ENCODE measurements at regions not wholly inside any gene's neighbourhood (a gene's known extent, or its start where the extent isn't known, plus 50 kb on each side); places are given as distances from the start of the nearest gene placed in this dataset.

GRCh38 chr2:18242716-18243115 is 317.7 kb downstream of the RDH14 start:
- Histone ChIP-seq H3K4me2 (ENCODE audit: insufficient read depth, insufficient read length, low read length) (no peak overlapping the region), H2BK120ac (ENCODE audit: low read depth, low read length, poor library complexity, severe bottlenecking) (no peak overlapping the region), H3K18ac (ENCODE audit: insufficient read length, low read depth, low read length) (no peak overlapping the region), H2AK5ac (ENCODE audit: insufficient read length, low read length) (no peak overlapping the region), H3K79me2 (ENCODE audit: insufficient read depth, low read length) (no peaks in the 10 kb centered on the region), H3T11ph (ENCODE audit: low read length) (no peak overlapping the region), H4K8ac (replicated peaks; ENCODE audit: insufficient read length, low read depth, low read length) (no peak overlapping the region), H3K23ac (ENCODE audit: insufficient read length, low read depth, low read length) (no peak overlapping the region), H3K56ac (ENCODE audit: insufficient read length, low read depth, low read length) (no peak overlapping the region), H2BK5ac (ENCODE audit: insufficient read length, low read length) (no peak overlapping the region), H4K5ac (ENCODE audit: insufficient read length, low read depth, low read length) (no peak overlapping the region), H3K27ac (ENCODE audit: insufficient read length, low read depth, low read length) (no peak overlapping the region), H3K9me3 (ENCODE audit: control insufficient read depth, low read depth, low read length) (no peaks in the 10 kb centered on the region), H2BK20ac (ENCODE audit: low read depth, low read length, poor library complexity, severe bottlenecking) (no peak overlapping the region), H2AFZ (ENCODE audit: low read length) (no peak overlapping the region), H3K9ac (ENCODE audit: extremely low read depth, insufficient read length, low read length) (no peak overlapping the region), H3K4me1 (ENCODE audit: insufficient read depth, low read length) (no peaks in the 10 kb centered on the region), H4K91ac (ENCODE audit: insufficient read length, low read depth, low read length) (no peak overlapping the region), H3K4ac (ENCODE audit: low read depth, low read length) (no peak overlapping the region), H4K20me1 (ENCODE audit: control insufficient read depth, insufficient read depth, insufficient read length) (no peaks in the 10 kb centered on the region), H3K79me1 (ENCODE audit: insufficient read depth, low read depth, low read length, poor library complexity, severe bottlenecking) (no peaks in the 10 kb centered on the region), H2BK15ac (ENCODE audit: low read depth, low read length) (no peak overlapping the region), H3K23me2 (ENCODE audit: insufficient read length, low read depth, low read length, poor library complexity, severe bottlenecking) (no peaks in the 10 kb centered on the region), H3K27me3 (ENCODE audit: insufficient read depth, low read length) (no peaks in the 10 kb centered on the region), H3K14ac (ENCODE audit: insufficient read depth, low read length) (no peak overlapping the region), H2BK12ac (ENCODE audit: insufficient read length, low read depth, low read length) (no peak overlapping the region)
- H3K4me1 Mint-ChIP-seq, result peaks cover under 1 to 2% of the 10 kb centered on the region in 2 experiments; a peak in 2 of 4 replicates
- H3K36me3 Mint-ChIP-seq (ENCODE audit: insufficient read depth in 1 of 3, low read depth in 3 of 3), result no peaks in the 10 kb centered on the region
- no peak overlapping the region for H3K27ac Mint-ChIP-seq
- DNase-seq, result no peak
- TF ChIP-seq CTCF (conservative IDR thresholded peaks at IDR 0.05), result no peak
- no peak overlapping the region for H3K4me3 Mint-ChIP-seq
- no peaks in the 10 kb centered on the region for H3K27me3 Mint-ChIP-seq (ENCODE audit: low read depth)
- H3K9me3 Mint-ChIP-seq, result no peaks in the 10 kb centered on the region
